Kidney (tissue), 13 donors: ENCODE measurements at regions not wholly inside any gene's neighbourhood (a gene's known extent, or its start where the extent isn't known, plus 50 kb on each side); places are given as distances from the start of the nearest gene placed in this dataset.
A peak's percentile ranks its signal among the peaks of the same experiment; 100 is the strongest.

ENCODE experiments used
- DNase-seq, 5 donors: peaks; one replicate each; pipeline ENCODE4 v3.0.0-alpha.2; 2013 to 2020
- FAIRE-seq: peaks from 2 replicates; lab custom pipeline; 2012; peaks lifted over from hg19 to GRCh38; lab: Jason Lieb, UNC
- H3K27ac ChIP-seq, 2 donors: one replicate each; pipeline ENCODE4 v1.7.0; 2013; ENCODE audit warnings: low read depth in 2 of 2, low read length in 2 of 2, inconsistent platforms in 1 of 2
- H3K27me3 ChIP-seq: one replicate; pipeline ENCODE4 v1.7.1; 2013; ENCODE audit warnings: low read length, inconsistent platforms; ENCODE audit not compliant: control insufficient read depth, insufficient read depth
- H3K36me3 ChIP-seq, 3 donors: one replicate each; pipeline versions ENCODE4 v1.7.0 to v1.7.1; 2013; ENCODE audit warnings: low read length in 3 of 3, control low read depth in 1 of 3, inconsistent platforms in 1 of 3; ENCODE audit not compliant: insufficient read depth in 3 of 3, control insufficient read depth in 2 of 3
- H3K4me1 ChIP-seq, 3 donors: one replicate each; pipeline versions ENCODE4 v1.7.0 to v1.7.1; 2013; ENCODE audit warnings: low read length in 3 of 3, inconsistent platforms in 1 of 3, low read depth in 1 of 3; ENCODE audit not compliant: control insufficient read depth in 2 of 3, insufficient read depth in 2 of 3
- H3K4me3 ChIP-seq, 3 donors: one replicate each; pipeline versions ENCODE4 v1.7.0 to v1.8.1; 2013; ENCODE audit warnings: low read length in 3 of 3, control low read depth in 1 of 3, inconsistent platforms in 1 of 3
- H3K9ac ChIP-seq, 3 donors: one replicate each; pipeline versions ENCODE4 v1.7.0 to v1.7.1; 2013; ENCODE audit warnings: low read length in 3 of 3, control low read depth in 1 of 3, inconsistent platforms in 1 of 3
- H3K9me3 ChIP-seq, 3 donors: one replicate each; pipeline versions ENCODE4 v1.7.0 to v1.7.1; 2013; ENCODE audit warnings: low read length in 3 of 3, control low read depth in 1 of 3, inconsistent platforms in 1 of 3; ENCODE audit not compliant: control insufficient read depth in 2 of 3, insufficient read depth in 1 of 3
- CTCF ChIP-seq: IDR thresholded peaks from 3 replicates; pipeline ENCODE4 v1.5.1; 2012; ENCODE audit warnings: mild to moderate bottlenecking, moderate library complexity, borderline replicate concordance; ENCODE audit not compliant: insufficient read depth; ENCODE audit errors: extremely low read depth
- intact Hi-C: fragments of 100-400 bp; cut with DNase I; formaldehyde crosslinking; loops from one replicate; pipeline ENCODE4 v1.11.1; 2022
- donor health status: control.
- donor health status: control.
- donor health status: control.
- donor health status: control.
- donor health status: control.
- donor health status: DM: yes; HTN: yes; CAD: no.
- donor health status: Normal renal cell carcinoma (clear cell type).

- Histone ChIP-seq H3K36me3 (no peaks in the 10 kb centered on the region), H3K4me1 (no peaks in the 10 kb centered on the region), H3K9me3 (no peaks in the 10 kb centered on the region), H3K9ac (no peak overlapping the region), H3K4me3 (no peak overlapping the region), H3K27me3 (no peaks in the 10 kb centered on the region), H3K27ac (no peak overlapping the region)
- DNase-seq (no peak), FAIRE-seq (no peak)
- intact Hi-C loops: no loop called here
- no peak for TF ChIP-seq CTCF
Observed at GRCh38 chr13:80117515-80117914, 223.4 kb downstream of the SPRY2 start.

- no peak for TF ChIP-seq CTCF
- H3K9ac ChIP-seq: no peak overlapping the region
- H3K27me3 ChIP-seq: no peaks in the 10 kb centered on the region
- H3K4me1 ChIP-seq: no peaks in the 10 kb centered on the region
- DNase-seq: no peak
- H3K27ac ChIP-seq: no peak overlapping the region
- no peak for FAIRE-seq
- no peaks in the 10 kb centered on the region for H3K9me3 ChIP-seq
- no peaks in the 10 kb centered on the region for H3K36me3 ChIP-seq
- no peak overlapping the region for H3K4me3 ChIP-seq
- intact Hi-C loops: no loop called here
Observed at GRCh38 chr13:80116107-80116506, 224.8 kb downstream of the SPRY2 start.

- Histone ChIP-seq H3K27me3 (no peaks in the 10 kb centered on the region), H3K27ac (no peak overlapping the region), H3K9me3 (no peaks in the 10 kb centered on the region), H3K36me3 (no peaks in the 10 kb centered on the region), H3K4me3 (no peak overlapping the region), H3K4me1 (no peaks in the 10 kb centered on the region), H3K9ac (no peak overlapping the region)
- TF ChIP-seq CTCF: no peak
- intact Hi-C loops: no loop called here
- DNase-seq (no peak), FAIRE-seq (peak; percentile 13)
Observed at GRCh38 chr13:80115616-80116015, 225.3 kb downstream of the SPRY2 start.
